Activated CD4-positive, CD25-positive, alpha-beta regulatory T cell treated with anti-CD3 and anti-CD28 coated beads, Interleukin-2, amount 50 U/mL, for 72 hours (primary cell): ENCODE measurements at regions not wholly inside any gene's neighbourhood (a gene's known extent, or its start where the extent isn't known, plus 50 kb on each side); places are given as distances from the start of the nearest gene placed in this dataset.

Experiments
- DNase-seq: peaks from one replicate; pipeline ENCODE4 v3.0.0; 2021

DNA sequence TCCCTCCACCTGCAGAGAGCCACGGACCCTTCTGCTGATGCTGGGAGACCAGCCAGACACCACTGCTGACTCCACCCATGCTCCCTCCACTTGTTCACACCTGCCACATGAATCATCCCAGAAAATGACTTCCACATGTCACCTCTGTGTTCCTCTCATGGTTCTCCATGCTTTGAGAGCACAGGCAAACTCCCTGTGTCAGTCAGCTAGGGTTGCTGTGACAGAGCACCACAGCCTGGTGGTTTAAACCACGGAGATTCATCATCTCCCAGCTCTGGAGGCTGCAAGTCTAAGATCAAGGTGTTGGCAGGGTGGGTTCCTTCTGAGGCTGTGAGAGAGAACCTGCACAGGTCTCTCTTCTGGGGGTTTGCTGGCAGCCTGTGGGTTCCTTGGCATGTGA lies 381.4 kb downstream of the GADD45G start:
- DNase-seq = no peak

DNA sequence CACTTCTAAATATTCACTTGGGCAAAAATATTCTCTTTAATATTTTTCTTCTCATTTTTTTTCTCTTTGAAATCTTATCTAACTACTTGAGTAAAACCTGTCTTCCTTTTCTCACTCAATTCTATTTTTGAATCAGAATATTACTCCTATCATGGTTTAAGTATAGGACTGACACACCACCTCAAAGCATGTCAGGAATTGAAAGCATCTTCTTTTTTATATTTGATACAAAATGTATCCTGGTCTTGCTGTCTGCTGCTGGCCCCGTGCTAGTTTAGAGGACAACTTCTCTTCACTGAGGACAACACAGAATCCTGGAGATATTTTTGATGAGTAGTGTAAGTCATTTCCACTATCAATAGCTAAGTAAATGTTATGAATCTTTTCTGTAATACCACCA lies 383.6 kb downstream of the GADD45G start:
- DNase-seq = no peak

DNA sequence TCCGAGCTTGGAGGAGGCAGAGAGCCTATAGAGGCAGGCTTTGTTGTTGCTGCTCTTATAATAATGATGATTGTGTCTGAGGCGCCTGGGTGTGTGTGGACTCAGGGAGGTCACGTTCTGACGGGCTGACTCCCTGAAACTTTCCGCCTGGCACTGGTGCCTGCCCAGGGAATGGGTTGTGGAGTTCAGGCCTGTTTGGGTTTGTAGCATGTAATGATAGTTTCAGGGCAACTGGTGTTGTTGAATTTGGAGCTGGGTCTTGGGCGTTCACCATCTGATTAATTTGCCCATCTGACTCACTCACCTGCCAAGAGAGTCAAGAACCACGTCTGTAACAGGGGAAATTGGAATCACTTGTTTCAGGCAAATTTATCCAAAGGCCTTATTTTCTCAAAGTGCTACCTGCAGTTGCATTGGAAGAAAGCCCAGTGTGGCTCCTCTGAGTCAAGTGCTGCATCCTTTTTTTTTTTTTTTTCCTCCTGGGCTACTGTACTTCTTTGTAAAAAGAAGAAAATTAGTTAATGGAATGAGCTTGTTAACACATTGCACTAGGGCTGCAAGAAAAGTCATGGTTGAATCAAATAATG lies 386.5 kb downstream of the GADD45G start:
- no peak for DNase-seq

DNA sequence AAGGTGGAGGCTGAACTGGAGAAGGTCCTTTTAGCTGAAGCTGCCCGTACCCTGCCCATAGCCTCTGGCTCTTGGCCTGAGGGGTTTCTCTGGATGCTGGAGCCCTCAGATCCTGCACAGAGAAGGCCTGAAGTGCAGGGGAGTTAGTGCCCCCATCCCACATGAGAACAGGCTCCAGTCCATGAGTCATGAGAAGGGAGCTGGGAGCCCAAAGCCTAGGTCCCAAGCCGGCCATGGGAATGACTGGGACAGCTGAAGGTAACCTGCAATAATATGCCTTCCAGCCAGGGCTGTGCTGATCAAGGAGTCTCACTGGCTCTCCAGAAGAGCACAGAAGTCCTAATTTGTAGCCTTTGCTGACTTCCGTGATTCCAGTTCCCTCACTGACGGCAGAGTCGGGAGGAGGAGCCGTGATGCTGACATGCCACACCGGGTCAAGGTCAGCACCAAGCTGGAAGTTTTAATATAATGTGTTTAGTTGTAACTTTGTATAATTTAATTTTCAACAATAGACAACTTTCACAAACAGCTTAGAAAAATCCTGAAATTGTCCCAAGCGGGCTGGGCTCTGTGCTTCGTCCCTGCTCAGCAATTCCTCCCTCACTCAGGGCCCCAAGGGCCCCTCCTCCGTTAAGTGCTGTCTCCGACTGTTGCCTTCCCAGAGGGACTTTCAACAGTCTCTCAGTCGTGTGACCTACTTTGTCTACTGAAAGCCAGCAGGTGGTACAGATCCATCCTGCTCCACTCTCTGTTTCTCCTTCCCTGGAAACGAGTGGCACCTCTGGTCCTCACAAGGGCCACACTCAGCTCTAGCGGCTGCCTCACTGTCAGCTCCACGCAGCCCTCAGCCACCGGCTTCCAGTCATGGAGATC lies 387.8 kb downstream of the GADD45G start:
- no peak for DNase-seq

DNA sequence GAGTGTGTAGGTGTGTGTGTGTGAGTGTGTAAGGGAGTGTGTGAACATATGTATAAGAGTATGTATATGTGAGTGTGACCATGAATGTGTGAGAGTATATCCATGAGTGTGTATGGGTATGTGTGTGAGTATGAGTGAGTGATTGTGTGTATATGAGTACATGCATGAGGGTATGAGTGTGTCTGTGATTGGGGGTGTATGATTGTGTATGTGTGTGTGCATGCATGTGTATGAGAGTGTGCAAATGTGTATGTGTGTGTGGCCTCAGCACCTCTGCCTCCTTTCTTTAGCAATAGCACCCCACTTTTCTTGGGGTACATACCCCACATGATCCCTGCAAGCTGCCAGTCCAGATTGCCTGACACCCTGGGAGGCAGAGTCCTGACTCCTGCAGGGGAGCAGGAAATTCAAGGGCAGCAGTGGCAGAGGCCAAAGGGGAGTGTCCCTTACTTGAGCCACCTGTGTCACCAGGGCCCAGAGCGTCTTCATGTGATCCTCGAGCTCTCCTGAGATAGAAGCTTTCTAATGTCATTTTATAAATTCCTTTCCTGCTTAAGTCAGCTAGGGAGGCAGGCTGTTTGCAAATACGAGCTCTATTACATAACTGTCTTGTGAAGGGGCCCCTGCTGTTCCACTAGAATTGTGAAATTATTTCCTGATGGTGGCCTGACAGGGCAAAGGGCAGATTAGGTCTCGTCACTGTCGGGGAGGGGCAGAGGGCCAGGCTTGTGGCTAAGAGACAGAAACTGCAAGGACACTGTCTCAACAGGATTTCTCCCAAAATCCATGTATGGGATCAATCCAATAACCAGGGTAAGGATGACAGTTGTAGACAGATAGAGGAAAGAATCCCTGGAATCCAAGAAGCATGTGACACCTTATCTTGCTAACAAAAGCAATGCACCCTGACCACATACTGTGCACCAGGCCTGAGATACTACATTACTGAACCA lies 389.1 kb downstream of the GADD45G start:
- no peak for DNase-seq

DNA sequence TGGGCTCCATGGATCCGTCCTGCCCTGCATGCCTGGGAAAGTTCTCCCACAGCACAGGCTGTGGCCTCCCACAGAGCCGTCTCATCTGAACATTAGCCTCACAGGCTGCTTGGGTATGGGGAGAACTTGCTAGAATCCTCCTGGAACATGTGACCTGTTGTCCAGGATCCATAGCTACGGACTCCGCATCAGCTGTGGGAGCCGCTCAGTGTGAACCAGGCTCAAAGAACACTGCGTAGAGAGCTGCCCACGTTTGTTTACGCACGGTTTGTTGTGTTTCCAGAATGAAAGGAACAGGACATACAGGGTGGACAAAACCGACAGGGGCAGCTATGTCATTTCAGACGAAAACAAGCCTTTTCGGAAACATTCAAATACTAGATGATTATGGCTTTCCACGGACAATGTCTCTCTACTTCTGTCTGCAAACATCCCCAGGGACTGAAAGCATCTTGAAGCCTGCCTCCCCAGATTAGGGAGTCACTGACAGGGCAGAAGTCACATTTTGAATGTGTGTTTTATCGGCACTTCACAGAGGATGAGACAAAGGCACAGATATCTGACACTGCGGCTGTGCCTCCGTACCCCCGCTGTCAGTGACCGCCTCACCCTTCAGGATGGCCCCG lies 390.3 kb downstream of the GADD45G start:
- no peak for DNase-seq

DNA sequence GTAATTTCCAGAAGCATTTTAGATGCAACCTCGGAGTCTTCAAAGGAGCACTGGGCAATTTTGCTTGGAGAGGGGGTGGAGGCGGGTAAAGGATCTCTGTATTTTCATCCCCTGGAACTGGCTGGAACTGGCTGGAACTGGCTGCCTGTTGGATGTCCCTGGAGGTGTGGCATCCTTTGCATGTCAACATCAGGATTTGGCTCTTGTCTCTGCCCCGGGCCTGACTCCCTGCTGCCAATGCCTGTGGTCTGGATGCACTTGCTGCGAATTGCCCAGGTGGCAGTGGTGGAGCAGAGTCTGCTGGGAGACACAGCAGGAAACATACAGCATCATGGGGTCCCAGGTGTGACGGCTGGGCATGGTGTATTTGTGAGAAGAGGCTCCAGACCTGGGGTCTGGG lies 391.3 kb downstream of the GADD45G start:
- DNase-seq = no peak

DNA sequence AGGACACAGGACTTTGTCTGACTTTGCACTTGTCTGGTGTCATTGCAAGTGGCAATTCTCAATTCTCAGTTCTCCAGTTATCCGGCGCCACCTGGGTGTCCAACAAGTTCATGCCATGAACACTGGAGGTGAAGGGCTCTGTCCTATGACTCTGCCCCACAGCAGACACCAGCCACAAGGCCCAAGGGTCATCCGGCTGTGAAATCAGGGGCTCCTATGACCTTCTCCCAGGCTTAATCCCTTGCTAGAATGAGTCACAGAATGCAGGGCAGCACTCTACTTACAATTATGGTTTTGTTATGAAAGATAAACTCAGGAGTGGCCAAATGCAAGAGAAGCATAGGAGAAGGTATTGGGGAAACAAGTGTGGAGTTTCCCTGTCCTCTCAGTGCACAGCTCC lies 392.0 kb downstream of the GADD45G start:
- DNase-seq = no peak

DNA sequence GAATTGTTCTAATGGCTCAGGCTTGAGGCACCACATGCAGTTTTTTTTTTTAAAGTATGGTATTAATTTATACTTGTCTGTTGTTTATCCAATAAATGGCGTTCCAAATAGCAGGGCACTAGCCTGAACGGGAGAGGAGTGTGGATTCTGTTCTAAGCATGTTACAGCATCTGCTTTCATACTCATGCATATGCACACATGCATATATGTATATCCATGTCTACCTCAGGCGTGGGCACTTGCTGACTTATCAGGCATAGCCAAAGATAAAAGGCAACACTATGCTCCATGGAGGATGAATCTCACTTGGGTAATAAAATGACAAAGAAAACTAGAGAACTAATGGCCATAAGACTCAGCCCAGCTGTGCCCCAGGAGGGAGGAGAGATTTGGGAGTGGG lies 393.8 kb downstream of the GADD45G start:
- DNase-seq = no peak

DNA sequence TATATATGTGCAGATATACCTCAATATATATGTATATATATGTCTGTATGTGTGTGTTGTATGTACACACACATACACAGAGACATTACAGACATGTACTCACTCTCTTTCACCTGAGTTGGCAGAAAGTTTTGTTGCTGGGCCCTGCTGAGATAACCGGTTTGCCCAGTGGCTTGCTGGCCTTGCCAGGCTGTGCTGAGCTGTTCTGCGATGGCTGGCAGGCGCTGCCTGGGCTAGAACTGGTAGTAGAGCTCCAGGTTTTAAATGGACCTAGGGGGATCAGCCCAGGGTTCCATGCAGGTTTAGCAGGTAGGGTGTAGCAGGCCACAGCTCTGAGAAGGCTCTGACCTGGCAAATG lies 394.3 kb downstream of the GADD45G start:
- DNase-seq = no peak

DNA sequence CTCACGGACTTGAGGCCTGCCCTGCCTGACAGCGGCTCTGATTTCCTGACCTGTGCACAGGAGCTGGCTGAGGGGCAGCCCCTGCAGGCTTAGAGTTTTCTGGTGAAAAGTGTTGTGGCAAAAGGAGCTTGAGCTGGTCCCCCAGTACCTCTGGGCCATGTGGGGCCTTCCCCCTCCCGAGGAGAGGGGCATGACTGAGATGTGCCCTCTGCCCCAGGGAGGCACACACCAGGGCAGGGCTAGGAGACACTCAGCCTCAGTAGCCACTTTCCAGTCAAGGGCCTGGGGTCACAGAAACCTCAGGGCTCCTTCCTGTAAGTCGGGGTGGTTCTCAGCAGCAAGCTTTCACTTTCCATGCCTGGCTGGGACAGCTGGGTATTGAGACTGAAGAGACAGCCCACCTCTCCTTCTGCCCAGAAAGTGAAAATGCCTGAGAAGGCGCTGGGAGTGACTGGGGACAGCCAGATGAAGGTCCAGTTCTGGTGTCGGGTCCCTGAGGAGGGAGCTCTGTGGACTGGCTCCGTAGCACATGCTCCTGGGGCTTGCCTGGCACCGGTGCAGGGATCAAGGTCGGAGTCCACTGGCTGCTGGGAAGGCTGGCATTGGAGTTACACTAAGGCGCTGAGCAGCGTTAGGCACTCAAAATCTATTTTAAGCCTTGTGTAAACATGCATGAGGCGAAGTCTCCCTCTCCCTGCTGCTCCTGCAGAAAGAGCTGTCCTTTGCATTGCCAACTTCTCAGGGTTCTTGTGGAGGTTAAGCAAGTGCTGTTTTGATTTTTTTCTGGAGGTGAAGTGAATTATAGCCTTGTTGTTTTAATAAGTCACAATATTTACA lies 394.9 kb downstream of the GADD45G start:
- DNase-seq = peak; percentile 42

DNA sequence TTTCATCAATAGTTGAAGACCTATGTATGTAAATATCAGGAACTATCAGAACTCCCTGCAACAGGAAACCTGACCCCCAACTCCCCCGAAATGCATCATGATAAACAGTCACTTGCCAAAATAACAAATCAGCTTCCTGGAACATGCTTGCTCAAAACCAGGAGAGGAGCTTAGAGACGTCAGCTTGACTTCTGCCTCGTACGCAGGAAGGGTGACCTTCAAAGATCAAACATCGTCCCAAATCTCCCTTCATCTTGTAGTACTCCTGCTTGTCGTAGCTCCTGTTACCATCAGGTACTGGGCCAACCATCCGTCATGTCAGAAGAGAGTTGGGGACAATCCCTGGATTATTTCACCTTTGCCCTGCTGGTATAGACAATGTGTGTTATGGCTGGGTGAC lies 396.1 kb downstream of the GADD45G start:
- DNase-seq = no peak

DNA sequence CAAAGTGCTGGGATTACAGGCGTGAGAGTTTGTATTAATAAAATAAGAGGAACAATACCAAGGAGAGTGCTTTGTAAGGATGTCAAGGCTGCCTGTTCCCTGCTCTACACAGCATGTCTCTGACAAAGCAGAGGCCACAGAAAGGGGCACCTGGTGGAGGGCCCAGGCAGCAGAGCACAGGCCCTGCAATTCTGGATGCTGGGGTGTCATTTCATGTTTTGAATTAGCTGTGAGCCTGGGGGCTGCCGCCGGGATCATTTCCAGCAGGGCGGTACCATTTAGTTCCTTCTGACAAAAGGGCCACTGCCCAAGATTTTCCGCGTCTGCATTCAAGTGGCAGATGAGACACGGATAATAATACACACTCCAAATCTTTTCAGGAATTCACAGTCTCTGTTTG lies 396.9 kb downstream of the GADD45G start:
- no peak for DNase-seq

DNA sequence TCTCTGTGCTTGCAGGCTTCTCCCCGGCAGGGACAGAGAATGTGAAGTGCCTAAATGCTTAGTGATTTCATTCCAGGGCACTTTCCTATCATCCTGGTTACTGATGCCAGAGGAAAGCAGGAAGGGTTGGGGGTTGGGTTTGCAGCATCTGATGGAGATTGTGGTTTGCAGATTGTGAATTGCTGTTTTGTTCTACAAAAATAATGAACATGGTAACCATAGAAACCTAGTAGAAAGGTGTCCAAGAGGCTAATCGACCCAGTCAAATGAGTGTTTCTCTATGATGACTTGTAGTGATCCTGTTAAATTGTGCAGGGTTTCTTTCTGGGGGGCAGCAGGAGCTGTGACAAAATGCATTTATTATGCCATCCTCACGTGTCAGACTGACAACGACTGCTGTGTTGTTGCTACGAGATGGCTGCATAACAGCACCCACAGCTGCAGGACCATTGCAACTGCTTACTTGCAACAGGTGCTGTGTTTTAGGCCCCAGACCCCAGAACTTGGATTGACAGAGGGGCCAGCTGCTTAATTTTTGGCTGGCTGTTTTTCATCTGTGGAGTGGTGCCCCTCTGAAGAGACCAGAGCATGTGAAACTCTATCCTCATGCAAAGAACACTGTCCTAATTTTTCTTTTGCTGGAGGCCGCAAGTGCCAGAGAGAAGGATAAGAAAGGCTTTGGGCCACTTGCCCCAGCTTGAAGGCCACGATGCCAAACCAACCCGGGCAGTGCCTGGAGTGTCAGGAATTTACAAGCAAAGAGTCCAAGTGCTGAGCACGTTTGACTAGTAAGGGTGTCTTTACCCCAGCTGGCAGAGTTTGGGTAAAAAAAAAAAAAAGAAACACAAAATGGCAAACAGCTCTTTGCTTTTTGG lies 397.8 kb downstream of the GADD45G start:
- DNase-seq = no peak

DNA sequence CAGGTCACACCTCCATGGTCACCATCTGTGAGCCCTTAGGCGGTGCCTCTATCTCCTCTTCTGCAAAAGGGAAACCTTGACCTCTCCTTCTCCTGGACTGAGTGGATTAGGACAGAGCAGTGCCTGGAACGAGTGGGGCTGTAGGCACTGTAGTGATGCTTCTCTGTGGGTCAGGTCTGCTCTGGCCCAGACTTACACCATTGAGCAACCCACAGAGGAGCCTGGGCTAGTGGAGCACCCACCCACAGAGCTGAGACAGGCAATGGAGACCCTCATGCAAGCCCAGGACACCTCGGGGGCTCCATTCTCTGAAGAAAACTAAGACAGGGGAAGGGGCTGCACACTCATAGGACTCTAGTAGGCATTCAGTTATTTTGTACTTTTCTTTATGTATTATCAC lies 400.6 kb downstream of the GADD45G start:
- no peak for DNase-seq

DNA sequence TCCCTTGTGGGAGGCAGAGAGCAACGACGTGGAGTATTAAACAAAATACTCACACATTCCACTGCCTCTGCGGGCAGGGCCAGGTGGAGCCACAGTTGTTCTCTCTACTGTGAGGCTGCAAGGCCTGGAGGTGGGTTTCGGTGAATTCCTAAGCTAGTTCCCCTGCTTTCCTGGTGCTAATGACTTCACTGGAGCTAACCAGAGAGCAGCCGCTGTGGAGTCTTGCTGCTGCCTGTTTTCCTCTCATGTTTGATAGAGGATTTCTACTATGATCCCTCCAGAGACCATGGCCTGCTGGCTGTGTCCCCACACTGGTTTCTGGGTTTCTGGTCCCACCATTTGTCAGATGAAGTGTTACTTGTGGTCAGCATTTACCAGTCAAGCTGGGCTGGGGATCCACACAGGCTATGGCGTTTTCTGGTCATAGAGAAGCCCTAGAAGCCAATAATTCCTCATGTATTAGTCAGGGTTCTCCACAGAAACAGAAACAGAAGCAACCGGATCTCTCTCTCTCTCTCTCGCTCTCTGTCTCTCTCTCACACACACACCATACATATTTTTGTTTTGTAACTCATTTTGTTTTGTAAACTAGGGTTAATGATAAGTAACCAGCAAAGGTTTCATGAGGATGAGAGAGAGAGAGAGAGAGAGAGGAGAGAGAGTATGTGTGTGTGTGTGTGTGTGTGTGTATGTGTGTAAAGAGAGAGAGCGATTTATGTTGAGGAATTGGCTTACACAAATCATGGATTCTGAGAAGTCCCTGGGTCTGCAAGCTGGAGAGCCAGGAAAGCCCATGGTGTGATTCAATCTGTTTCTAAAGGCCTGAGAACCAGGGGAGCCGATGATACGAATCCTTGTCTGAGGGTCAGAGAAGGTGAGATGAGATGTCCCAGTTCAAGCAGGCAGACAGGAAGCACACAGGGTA lies 403.0 kb downstream of the GADD45G start:
- no peak for DNase-seq

DNA sequence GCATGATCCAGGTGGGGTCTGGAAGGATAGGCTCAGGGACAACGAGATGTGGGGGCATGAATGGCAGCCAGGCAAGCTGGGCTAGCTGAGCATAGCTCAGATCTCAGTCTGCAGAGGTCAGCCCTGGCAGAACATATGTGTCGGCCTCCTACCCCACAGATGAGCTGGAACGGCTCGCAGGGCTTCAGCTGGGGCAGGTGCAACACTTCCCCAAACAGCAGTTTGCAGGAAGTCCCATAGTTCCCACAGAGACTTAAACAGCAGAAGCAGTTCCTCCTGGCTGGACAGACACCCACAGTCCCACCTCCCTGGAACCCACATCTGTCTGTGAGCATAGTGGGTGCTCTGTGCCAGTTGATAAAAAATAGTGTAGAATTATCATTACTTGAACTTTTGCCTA lies 404.6 kb downstream of the GADD45G start:
- no peak for DNase-seq

DNA sequence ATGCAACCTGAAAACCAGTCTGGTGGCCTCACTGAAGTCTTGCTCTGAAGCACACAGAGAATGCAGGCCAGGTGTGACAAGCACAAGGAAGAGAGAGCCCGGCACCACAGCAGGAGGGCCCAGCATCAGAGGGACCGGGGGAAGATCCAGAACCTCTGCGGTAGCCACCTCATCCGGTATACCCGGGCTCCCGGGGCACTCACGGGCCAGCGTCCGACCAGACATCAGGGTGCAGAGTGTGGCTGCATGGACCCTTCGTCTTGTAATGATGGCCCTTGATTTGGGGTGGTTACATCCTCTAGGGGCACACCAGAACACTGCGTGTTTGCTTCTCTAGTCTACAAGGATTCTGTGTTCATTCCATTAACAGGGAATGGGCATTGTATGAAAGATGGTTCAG lies 406.0 kb downstream of the GADD45G start:
- no peak for DNase-seq

DNA sequence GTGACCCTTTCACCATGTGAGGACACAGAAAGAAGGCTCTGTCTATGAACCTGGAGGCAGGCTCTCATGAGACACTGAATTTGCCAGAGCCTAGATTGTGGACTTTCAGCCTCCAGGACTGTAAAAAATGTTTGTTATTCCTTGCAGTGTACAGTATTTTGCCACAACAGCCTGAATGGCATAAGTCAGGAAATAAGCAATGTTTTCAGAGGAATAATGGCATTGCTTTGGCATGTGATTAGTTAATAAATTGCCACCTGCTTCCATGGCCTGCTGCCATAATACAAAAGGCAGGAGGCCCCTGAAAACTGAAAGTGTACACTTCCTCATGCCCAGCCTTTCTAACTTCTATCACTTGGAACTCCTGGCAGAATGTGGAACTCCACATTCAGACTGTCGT lies 408.1 kb downstream of the GADD45G start:
- no peak for DNase-seq

DNA sequence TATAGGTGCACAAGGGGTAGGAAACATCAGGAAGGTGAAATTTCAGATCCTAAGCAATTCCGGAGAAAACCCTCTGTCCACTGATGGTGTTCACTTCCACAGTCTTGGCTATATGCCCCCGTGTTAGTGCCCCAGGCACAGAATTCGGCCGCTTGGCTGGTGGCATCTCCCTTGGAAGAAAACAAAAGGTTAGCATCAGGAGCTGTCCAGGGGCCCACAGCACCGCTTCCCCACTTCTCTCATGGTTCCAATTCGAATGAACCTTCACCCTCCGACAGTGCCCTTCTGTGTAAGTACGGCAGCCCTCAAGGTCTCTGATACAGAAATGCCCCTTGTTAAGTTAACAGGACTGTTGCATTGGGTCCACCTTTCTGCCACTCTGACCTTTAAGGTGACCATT lies 409.0 kb downstream of the GADD45G start:
- no peak for DNase-seq
